ENCODE measurements at regions not wholly inside any gene's neighbourhood (a gene's known extent, or its start where the extent isn't known, plus 50 kb on each side); places are given as distances from the start of the nearest gene placed in this dataset.
"Not testable (repeated sequence)": the region's sequence is repeated elsewhere in the genome, so short reads cannot be mapped to it uniquely, and the experiment has no call there.

DNA sequence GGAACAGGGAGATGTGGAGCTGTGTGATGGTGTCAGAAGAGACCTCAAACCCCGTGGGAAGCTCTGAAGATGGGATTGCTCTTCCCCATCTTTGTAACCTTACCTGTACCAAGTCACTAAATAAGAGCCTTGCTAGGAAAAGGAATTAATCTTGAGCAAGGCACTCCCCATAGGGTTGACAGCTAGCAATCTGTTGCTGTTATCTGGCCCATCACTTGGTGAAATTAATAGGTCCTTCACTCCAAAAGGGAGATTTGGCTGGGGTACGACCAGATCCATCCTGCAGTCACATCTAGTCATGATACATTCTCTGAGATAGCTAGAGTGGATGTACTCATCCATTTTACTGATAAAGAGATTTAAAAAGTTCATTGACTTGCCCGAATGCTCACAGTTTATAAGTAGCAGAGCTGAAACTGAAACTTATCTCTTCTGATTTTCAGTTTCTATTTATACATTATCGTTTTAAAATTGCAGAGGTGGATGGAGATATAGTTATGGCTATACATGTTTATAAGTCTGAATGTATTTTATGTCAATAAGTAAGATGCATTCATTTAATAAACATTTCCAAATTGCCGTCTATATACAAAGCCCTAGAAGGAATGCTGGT, 299.1 kb upstream of the MCTP2 start:
- no peak for DNase-seq

DNA sequence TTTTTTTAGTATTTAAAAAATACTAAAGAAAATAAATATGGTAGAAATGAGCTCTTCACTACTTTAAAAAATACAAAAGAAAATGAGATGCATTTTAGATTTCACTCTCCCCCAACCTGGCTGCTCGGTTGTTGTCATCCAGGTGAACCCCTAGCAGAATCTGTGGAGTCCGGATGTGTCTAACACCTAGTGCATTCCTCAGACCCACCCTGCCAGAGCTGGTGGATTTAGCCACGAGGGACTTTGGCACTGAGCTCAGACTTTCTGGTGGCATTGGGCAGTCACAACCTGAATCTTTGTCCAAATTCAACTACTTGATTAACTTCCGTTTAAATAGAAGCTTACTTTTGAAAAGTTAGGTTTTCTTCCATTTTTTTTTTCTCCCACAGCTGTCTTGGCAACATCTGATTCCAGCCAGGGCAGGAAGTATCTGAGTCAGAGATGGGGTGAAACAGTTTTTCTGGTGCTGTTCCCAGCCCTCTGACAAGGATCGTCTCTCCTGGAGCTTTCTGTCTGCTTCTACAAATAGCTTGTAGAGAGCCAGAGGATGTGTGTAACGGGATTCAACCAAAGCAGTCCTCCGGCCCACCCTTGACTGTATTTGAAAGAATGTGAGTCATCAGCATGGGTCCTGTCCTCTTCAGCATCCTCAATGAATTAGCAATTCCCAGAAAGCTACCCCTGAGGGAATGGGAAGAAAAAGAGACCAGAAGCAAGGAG, 301.8 kb upstream of the MCTP2 start:
- DNase-seq: no peak

DNA sequence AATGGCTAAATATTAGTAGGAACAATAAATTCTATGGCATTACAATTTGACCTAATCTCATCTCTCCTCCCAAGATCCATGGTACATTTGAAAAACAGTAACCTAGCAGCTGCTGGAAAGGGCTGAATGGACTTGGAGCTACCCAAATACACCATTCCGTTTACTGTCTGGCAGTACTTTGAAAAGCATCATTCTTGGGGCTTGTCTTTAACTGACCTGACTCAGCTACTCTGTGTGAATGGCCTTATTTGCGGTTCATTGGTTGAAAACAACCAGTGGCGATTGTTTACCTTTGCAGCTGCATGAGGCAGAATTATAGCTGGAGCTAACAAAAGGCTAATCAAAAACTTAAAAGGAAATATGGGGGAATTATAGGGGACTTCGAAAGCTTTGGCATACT, 311.2 kb upstream of the MCTP2 start:
- no peak for DNase-seq

DNA sequence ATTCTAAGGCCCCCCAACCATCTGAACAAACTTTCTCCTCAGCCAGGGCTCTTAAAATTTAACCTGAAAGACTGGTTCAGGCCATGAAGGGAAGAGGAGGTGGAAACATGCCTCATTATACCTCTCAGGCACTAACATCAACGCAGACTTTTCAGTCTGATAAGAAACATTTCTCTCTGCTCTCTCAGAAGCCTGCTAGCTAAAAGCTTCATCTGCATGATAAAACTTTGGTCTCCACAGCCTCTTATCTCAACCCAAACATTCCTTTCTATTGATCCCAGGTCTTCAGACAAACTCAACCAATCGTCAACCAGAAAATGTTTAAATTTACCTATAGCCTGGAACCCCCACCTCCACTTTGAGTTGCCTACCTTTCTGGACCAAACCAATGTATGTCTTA, 312.6 kb upstream of the MCTP2 start:
- DNase-seq: not testable (repeated sequence)

DNA sequence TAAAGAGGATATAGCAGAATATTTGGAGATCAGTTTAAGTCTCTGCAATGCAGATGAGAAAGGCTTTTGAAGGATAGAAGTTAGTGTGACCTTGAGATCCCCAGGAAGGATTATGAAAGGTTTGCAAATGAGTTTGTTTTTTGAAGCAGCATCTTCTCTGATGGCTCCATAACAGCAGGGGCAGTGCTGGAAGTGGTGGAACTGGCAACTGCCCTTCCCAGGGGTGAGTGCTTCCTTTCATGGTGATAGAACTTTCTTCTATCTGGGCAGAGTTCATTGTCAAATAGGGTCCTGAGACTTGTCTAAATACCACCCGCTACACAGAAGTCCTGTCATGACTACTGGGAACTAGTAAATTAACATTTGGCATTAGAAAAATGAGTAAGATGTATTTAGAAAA, 314.2 kb upstream of the MCTP2 start:
- DNase-seq: no peak

DNA sequence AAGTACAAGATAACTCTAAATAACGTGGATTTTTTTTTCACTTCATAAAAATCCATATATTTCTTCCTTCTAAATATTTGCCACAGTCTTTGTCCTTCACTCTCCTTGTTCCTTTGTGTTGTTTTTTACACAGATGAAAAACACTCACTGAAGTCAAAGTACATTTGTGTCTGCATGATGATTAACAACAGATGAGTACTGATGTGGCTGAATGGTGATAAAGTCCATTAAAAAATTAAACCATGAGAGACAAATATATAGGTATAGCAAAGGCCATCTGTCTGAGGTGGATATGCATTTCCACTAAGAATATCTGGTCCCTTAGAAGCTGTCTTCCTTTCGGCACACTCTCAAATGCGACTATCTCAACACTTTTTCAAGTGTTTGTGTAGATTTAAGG, 317.5 kb upstream of the MCTP2 start:
- DNase-seq: no peak

DNA sequence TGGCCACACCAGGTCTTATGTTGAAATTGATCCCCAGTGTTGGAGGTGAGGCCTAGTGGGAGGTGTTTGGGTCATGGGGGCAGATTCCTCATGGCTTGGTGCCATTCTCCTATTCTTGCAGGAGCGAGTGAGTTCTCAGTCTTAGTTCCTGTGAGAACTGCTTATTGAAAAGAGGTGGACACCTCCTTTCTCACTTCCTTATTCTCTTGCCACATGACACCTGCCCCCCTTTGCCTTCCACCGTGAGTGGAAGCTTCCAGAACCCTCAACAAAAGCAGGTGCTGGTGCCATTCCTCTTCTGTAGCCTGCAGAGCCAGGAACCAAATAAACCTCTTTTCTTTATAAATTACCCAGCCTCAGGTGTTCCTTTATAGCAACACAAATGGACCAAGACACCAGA, 318.1 kb upstream of the MCTP2 start:
- DNase-seq: no peak

DNA sequence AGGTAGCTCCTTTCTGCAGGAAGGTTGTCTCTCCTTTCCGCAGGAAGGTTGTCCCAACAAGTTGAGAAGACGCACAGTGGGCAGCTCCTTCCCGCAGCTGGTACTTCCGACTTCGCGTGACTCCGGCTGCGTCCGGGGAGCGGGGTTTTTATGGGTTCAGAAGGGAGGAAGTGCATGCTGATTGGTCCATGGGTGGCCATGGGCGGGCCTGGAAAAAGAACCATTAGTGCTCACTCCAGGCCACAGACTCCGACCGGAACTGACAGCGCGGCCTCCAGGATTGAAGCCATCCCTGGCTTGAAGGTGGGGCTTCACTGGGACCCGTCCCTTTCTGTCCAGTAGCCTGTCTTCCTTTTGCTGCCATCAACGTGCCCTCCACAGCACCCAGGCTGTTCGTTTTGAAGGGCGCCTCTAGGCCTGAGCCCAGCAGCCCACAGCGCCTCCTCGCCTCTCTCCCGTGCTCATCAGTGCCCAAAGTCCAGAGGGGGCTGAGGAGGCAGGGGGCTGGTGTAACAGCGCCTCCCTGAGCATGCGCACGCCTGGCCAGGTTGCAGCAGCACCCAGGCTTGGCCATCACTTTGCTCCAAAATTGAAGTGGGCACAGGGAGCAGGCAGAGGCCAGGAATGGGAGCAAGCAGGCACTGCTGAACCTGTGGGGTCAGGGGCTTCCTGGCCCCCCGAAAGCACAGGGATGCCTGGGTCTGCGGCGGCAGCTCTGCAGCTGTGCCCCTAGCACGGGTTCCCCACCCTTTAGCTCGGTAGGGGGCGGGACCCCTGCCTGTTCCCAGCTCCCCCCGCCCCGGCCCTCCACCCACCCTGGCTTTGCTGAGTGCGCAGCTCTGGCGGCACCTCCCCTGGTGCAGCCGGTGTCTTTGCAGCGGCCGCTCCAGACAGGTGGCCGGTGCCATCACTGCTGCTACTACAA, 330.6 kb upstream of the MCTP2 start:
- no peak for DNase-seq

DNA sequence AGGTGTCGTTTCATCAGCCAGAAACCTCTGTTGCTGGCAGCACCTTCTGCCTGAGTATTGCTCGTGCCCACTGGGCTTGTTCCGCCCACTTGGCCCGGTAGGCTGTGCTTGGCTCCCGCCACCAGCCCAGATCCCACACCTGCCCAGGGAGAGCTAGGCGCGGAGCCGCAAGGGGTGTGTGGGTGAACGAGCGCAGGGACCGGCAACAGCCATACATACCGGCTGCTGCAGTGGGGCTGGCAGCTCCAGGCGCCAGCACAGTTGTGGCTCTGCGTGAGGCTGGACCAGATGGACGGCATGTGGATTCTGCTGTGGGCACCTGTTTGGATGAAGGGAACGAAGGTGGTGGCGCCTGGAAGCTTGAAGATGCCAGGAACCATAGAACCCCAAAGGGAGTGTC, 331.5 kb upstream of the MCTP2 start:
- DNase-seq: no peak

DNA sequence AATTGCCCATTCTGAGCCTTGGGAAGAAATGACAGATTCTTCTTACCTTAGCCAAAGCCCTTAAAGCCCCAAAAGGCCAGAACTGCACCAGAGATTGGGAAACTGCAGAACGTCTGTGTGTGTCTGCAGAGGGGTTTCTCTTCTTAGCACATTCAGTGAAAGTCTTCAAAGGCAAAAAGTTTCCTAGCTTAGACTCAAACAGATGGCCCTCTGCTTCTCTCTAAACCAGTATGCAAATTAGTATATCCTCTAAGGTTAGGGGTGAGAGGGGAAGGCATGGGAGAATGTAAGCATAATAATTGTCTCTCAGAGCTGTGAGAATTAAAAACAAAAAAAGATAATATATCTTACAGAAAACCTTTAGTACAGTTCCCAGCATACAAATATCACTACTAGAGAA, 334.0 kb upstream of the MCTP2 start:
- DNase-seq: no peak

DNA sequence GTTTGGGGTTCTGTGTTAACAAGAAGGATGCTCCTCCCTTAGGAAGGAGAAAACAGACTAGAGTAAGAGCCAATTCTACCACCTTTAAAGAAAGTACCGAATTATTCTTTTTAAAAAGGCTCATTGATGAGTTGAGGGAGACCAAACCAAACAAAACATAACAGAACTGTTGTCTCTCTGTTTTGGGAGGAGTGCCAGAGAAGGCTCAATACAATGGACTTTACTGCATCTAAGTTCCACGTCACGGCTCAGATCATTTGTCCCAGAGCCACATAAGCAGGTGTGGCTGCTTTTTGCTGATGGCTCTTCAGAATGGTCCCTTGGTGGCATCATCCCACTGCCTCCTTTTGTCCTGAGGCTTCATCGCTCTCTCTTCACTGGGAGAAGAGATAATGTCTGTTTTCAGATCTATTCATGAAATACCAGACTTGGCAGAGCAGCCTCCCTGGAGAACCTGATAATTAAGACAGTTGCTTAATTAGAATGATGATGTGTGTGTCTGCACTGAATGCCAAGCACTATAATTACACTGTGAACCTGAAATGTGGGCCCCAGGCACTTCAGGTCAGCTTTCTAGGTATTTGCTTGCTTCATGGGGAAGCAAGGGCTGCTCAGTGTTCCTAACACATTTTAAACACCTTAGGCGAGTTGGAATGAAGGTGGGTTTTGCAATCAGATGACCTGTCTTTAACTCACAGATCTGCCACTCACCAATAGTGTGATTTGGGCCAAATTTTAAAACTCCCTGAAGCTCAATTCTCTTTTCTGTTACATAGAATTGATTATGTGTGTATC, 335.2 kb upstream of the MCTP2 start:
- DNase-seq: no peak

DNA sequence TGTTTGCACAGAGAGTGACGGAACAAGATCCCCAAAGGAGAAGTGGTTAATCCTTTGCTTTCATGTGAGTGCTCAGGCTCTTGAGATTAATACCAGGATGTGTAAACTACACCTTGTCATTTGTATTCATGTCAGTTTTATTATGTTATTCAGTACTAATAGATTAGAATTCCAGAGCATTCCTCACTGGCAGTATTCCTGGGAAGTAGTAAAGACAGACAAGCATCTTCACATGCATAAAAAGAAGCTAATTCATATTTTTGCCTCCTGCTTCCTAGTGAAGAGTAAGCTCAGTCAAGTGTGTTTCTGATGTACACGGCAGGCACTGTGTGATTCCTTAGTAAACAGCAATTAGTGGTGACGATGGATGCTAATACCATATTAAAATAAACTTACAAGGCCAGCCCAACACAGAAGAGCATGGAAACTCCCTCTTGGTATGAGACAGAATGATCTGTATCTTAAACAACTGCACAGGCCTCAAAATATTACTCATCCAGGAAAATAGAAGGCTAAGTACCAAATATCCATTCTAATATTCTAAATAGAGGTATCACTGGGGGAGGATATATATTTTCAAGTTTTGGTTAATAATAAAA, 336.8 kb upstream of the MCTP2 start:
- no peak for DNase-seq

DNA sequence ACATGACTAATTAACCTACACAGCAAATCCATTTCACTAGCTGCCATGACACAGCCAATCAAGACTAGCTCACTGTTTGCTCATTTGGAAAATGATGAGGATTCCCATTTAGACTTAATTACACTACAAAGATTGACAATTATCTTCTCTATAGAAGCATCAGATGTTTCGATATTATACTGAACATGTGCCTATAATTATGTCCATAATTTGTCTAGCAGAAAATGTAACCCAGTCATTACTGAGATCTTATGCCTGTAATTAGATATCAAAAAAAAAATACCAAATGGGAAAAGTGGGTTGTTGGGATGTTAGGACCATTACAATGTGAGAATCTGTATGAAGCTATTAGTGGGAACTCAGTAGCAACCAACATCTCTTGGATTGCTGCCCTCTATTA, 344.2 kb upstream of the MCTP2 start:
- no peak for DNase-seq

DNA sequence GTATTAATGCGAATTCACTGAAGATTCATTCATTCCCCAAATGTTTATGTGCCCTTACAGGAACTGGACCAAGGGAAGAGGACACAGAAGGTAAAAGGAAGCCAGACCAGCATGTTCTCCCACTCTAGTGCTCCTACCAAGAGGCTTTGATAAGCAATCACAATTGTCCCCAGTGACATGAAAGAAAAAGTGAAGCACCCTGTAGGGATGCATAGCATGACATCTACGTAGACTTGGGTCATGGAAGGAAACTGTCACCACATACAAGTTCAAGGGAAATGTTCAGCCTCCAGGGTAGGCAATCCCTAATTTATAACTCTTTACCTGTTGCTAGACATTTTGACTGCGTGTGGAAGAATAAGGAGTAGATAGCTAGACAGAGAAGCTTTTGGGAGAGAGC, 348.6 kb upstream of the MCTP2 start:
- no peak for DNase-seq

DNA sequence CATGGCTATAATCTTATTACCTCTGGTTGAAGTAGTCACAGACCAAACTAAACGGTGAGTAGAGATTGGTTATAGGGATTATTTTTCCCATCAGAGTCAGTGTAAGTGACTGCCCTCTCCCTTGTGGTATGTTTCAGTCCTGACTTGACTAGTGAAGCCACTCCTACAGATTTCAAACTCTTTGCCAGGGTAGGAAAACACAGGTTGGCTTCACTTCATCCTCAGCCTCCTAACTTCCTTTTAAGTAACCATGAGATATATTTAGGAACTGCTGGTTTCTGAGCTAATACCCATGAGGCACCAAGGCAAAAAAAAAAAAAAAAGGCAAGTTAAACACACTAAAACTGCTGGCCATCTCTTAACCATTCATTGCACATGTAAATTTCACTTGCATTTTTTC, 349.2 kb upstream of the MCTP2 start:
- DNase-seq: no peak

DNA sequence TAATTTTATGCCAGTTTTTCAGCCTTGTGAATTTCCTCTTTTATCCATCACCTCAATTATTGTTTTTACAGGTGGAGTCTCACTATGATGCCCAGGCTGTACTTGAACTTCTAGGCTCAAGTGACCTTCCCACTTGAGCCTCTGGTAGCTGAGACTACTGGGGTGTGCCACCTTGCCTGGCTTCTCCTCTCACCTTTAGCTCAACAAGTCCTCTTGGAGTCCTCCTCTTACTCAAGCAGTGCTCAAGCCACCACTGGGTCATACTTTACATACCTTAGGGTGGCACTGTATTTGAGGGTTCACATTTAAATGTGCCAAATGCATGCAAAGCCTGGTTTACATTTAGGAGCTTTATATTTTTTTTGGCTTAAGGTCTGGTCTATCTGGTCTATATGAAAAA, 350.1 kb upstream of the MCTP2 start:
- no peak for DNase-seq

DNA sequence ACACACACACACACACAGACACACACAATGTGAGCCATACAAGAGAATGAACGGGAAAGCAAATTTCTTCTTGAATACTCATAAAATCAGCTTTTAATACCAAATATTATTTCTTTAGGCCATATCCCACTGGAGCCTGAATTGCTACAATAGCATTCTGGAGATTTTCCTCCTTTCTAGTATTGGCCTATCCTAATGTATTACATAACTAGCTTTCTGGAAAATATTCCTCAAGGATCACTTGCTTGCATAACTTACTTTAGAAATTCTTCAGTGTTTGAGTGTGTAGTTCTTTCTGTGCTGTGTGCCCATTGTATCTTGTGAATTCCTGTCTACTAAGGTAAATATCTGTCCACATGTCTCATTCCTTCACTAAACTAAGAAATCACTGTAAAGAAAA, 351.0 kb upstream of the MCTP2 start:
- DNase-seq: no peak

DNA sequence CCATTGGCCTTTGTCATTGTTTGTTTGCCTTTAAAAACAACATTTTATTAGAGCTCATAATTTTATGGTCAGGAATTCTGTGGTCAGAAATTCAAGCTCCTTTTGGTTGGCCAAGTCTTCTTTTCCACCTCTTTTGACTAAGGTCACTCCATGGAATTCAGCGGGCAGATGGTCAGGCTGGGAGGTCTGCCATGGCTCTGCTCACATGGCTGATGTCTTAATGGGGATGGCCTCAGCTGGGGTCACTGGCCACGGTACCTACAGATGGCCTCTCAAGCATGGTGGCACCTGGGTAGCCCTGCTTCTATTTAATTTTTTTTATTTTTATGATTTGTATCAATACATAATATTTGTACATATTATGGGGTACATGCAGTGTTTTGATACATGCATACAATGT, 360.8 kb upstream of the MCTP2 start:
- no peak for DNase-seq

DNA sequence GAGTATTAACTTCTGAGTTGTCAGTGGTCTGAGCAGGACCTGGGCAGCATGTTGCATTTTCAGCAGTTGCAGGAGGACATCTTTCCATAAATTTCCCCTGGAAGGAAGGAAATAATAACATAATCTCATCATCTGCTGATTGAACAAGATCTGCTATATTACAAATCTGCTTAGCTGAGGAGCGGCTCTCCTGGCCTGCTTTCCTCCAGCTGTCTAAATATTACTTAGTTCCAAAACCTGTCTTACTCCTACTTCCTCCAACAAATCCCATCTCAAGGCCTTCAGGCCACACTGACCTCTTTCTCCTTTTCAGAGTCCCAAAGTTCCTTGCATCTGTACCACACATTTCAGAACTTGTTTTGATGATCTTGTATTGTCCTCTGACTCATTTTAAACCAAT, 364.4 kb upstream of the MCTP2 start:
- DNase-seq: no peak

DNA sequence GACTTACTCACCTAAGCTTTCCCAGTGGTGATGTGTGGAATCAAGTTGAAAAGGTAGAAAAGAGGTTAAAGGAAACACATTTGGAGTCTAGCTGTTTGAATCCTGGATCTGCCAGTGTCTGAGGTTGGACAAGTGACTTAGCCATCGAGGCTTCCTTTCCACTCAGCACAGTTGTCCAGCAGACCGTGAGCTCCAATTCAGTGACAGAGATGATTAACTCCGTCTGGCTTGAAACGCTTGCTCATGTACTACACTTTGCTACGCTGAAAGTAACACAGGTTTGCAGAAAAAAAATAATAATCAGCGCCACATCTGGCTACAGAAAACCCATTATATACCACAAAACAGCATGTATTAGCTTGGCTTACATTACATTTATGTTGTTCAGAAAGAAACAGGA, 364.9 kb upstream of the MCTP2 start:
- DNase-seq: no peak

DNA sequence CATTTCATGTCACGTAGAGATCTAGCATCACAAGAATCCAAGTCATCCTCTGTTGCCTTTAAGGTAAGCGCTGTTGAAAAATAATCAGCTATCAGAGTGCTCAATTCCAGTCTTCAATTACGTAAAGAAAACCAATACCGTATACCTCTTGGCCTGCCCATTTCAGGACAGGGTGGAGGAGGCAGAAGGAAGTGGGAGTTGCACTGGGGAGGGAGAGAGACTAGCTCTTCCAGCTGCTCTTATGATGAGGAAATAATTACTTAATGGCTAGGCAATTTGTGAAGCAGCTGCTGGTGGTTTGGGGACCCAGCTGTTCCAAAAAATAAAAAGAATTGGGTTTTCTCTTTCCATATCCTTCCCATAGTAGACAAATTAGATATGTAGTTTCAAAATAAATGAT, 365.8 kb upstream of the MCTP2 start:
- DNase-seq: no peak

DNA sequence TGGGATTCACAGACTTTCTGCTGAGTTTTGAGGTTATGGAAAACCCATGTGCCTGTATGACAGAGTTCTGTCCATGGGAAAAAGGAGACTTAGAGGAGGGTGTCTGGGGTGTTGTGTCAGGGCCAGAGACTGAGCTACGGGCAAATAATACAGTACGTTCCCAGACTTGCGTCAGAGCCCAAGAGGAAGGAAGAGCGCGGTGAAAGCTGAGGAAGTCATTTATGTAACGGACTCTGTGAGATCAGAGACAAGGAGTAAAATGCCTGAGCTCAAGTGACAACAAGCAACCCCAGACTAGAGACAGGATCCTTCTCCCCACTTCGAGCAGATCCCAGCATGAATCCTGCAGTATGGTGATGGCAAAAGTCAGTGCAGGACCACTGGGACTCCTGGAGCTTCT, 368.6 kb upstream of the MCTP2 start:
- DNase-seq: no peak

Data from GOT3 (cell line).